ENCODE measurements at regions not wholly inside any gene's neighbourhood (a gene's known extent, or its start where the extent isn't known, plus 50 kb on each side); places are given as distances from the start of the nearest gene placed in this dataset.

- intact Hi-C loops (cut with micrococcal nuclease; ENCODE audit: unreplicated experiment) (no loop called here), in situ Hi-C loops (cut with MboI) (no loop called here)
- Histone ChIP-seq H3K4me2 (ENCODE audit: control insufficient read depth, insufficient read depth) (no peak overlapping the region), H3K79me2 (ENCODE audit: control insufficient read depth, insufficient read depth, low read length) (no peaks in the 10 kb centered on the region), H3K9me3 (replicated peaks; ENCODE audit: control insufficient read depth, insufficient read depth, low read length) (no peaks in the 10 kb centered on the region), H3K27me3 (replicated peaks in 1 of 2; ENCODE audit: control insufficient read depth in 2 of 2, insufficient read depth in 2 of 2, low read length in 1 of 2) (no peaks in the 10 kb centered on the region), H3K9ac (ENCODE audit: control insufficient read depth, insufficient read depth, low read length) (no peak overlapping the region), H3K27ac (ENCODE audit: control insufficient read depth, insufficient read depth) (no peak overlapping the region), H3K4me3 (no peak overlapping the region), H3K36me3 (ENCODE audit: control insufficient read depth in 2 of 2, insufficient read depth in 2 of 2, low read length in 1 of 2) (no peaks in the 10 kb centered on the region), H2AFZ (ENCODE audit: control insufficient read depth, low read depth, low read length) (no peak overlapping the region), H3K4me1 (ENCODE audit: control insufficient read depth, insufficient read depth, low read length) (no peaks in the 10 kb centered on the region), H4K20me1 (ENCODE audit: control insufficient read depth, insufficient read depth) (no peaks in the 10 kb centered on the region)
- BruUV-seq (replicated peaks), result no TSS peak
- FAIRE-seq (no peak), ATAC-seq (no peak), DNase-seq (ENCODE audit: low read depth, low spot score) (no peak)
- 4% methylated on average over 1 of the region's 1 CpG for WGBS (ENCODE audit: insufficient coverage, insufficient replicate concordance, low lambda C conversion rate, missing lambda C conversion rate)
- RAD21 ChIA-PET (ENCODE audit: unreplicated experiment), result no interaction called here
- SMC1A ChIA-PET (ENCODE audit: uncharacterized antibody, unreplicated experiment), result interaction anchor here (0.9 kb wide), 2 partner anchors 18 to 204 kb away, joined by 3 read pairs; no protein-coding TSS in a partner anchor
- POLR2A ChIA-PET, result no interaction called here
- TF ChIP-seq, protein P1, sequence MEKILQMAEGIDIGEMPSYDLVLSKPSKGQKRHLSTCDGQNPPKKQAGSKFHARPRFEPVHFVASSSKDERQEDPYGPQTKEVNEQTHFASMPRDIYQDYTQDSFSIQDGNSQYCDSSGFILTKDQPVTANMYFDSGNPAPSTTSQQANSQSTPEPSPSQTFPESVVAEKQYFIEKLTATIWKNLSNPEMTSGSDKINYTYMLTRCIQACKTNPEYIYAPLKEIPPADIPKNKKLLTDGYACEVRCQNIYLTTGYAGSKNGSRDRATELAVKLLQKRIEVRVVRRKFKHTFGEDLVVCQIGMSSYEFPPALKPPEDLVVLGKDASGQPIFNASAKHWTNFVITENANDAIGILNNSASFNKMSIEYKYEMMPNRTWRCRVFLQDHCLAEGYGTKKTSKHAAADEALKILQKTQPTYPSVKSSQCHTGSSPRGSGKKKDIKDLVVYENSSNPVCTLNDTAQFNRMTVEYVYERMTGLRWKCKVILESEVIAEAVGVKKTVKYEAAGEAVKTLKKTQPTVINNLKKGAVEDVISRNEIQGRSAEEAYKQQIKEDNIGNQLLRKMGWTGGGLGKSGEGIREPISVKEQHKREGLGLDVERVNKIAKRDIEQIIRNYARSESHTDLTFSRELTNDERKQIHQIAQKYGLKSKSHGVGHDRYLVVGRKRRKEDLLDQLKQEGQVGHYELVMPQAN (conservative IDR thresholded peaks at IDR 0.05), result no peak
- TF ChIP-seq FOXK2 (IDR thresholded peaks at IDR 0.05), result no peak
- TF ChIP-seq HDAC6 (IDR thresholded peaks at IDR 0.05; ENCODE audit: unreplicated experiment), result no peak
- TF ChIP-seq MEF2A (IDR thresholded peaks at IDR 0.05; ENCODE audit: insufficient read depth, low read depth, low read length), result no peak
- TF ChIP-seq RFX5 (IDR thresholded peaks at IDR 0.05; ENCODE audit: low read depth, low read length), result no peak
- no peak for TF ChIP-seq CEBPB (IDR thresholded peaks at IDR 0.05; ENCODE audit: borderline replicate concordance in 1 of 2, low read depth in 2 of 2, low read length in 2 of 2)
- TF ChIP-seq MTA3 (IDR thresholded peaks at IDR 0.05; ENCODE audit: borderline replicate concordance, low read length), result no peak
- TF ChIP-seq ZBTB40 (IDR thresholded peaks at IDR 0.05; ENCODE audit: borderline replicate concordance), result no peak
- no peak for TF ChIP-seq PML (IDR thresholded peaks at IDR 0.05; ENCODE audit: low read length)
- TF ChIP-seq, protein P2, sequence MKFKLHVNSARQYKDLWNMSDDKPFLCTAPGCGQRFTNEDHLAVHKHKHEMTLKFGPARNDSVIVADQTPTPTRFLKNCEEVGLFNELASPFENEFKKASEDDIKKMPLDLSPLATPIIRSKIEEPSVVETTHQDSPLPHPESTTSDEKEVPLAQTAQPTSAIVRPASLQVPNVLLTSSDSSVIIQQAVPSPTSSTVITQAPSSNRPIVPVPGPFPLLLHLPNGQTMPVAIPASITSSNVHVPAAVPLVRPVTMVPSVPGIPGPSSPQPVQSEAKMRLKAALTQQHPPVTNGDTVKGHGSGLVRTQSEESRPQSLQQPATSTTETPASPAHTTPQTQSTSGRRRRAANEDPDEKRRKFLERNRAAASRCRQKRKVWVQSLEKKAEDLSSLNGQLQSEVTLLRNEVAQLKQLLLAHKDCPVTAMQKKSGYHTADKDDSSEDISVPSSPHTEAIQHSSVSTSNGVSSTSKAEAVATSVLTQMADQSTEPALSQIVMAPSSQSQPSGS (IDR thresholded peaks at IDR 0.05; ENCODE audit: low read length), result no peak
- TF ChIP-seq GABPA (IDR thresholded peaks at IDR 0.05; ENCODE audit: low read depth), result no peak
- no peak for TF ChIP-seq ZNF217 (IDR thresholded peaks at IDR 0.05)
- no peak for TF ChIP-seq RAD21 (IDR thresholded peaks at IDR 0.05; ENCODE audit: insufficient read depth, low read depth, low read length)
- no peak for TF ChIP-seq IKZF2 (IDR thresholded peaks at IDR 0.05)
- TF ChIP-seq BRCA1 (IDR thresholded peaks at IDR 0.05; ENCODE audit: low read depth, low read length), result no peak
- CTCF ChIA-PET, result interaction anchor here (0.8 kb wide), 2 partner anchors 41 to 94 kb away, joined by 3 read pairs; no protein-coding TSS in a partner anchor
Measured at GRCh38 chr17:68812876-68813584, 142.2 kb downstream of the ABCA8 start.
